Right lobe of liver (tissue), 6 donors: ENCODE measurements at regions not wholly inside any gene's neighbourhood (a gene's known extent, or its start where the extent isn't known, plus 50 kb on each side); places are given as distances from the start of the nearest gene placed in this dataset.

Source experiments
- ATAC-seq, 4 donors: fragments of 200-7000 bp; cut with Tn5 transposase; one replicate each; pipeline ENCODE4 v1.9.1; 2020; ENCODE audit warnings: mild to moderate bottlenecking in 4 of 4, moderate library complexity in 4 of 4
- DNase-seq, 3 donors: peaks; one replicate each; pipeline ENCODE4 v3.0.0-alpha.2; 2020
- H3K27ac ChIP-seq, 3 donors: fragments of 200-600 bp; one replicate each; pipeline ENCODE4 v1.8.0; 2022
- H3K27me3 ChIP-seq, 2 donors: fragments of 200-600 bp; one replicate each; pipeline ENCODE4 v1.8.0; 2022
- H3K36me3 ChIP-seq, 4 donors: fragments of 200-600 bp; sonication (generic) in 1 of 4; one replicate each; pipeline versions ENCODE4 v1.5.1 to v1.8.0; 2017 to 2022; ENCODE audit warnings: control low read depth in 1 of 4
- H3K4me1 ChIP-seq, 4 donors: fragments of 200-600 bp; sonication (generic) in 1 of 4; one replicate each; pipeline versions ENCODE4 v1.5.1 to v1.8.0; 2017 to 2022; ENCODE audit warnings: control low read depth in 1 of 4
- H3K4me3 ChIP-seq, 3 donors: fragments of 200-600 bp; one replicate each; pipeline ENCODE4 v1.8.0; 2022
- H3K9me3 ChIP-seq, 4 donors: fragments of 200-600 bp; sonication (generic) in 1 of 4; one replicate each; pipeline versions ENCODE4 v1.5.1 to v1.8.0; 2017 to 2022; ENCODE audit warnings: control low read depth in 1 of 4
- POLR2A ChIP-seq: fragments of 450-650 bp; IDR thresholded peaks from one replicate; pipeline ENCODE4 v1.6.1; 2017; ENCODE audit warnings: antibody characterized with exemption, mild to moderate bottlenecking
- WGBS: methylation state at CpG from one replicate; pipeline ENCODE4 v1.1.6; 2018; ENCODE audit warnings: low coverage, low lambda C conversion rate; ENCODE audit not compliant: insufficient coverage; ENCODE audit errors: missing lambda C conversion rate; 5-methylcytosine and 5-hydroxymethylcytosine counted together
- intact Hi-C, 2 donors: fragments of 100-400 bp; cut with DNase I; formaldehyde crosslinking; loops; one replicate each; pipeline versions ENCODE4 v1.11.2 to v1.14.1; 2022
- TF ChIP-seq, protein P1 (sequence below), 4 donors: fragments of 200-600 bp in 3 of 4; fragments of 450-650 bp in 1 of 4; IDR thresholded peaks; one replicate each; pipeline versions ENCODE4 v1.5.1 to v1.8.0; 2016 to 2022; ENCODE audit warnings: antibody characterized with exemption in 4 of 4, mild to moderate bottlenecking in 2 of 4
- donor health status: DM: no; HTN: yes; CAD: no.
- donor health status: DM: no; HTN: no; CAD: no.
- donor health status: DM: no; HTN: no; CAD: no.
- donor health status: DM: no; HTN: yes; CAD: no.
- donor health status: DM: no; HTN: yes; CAD: no.

DNA sequence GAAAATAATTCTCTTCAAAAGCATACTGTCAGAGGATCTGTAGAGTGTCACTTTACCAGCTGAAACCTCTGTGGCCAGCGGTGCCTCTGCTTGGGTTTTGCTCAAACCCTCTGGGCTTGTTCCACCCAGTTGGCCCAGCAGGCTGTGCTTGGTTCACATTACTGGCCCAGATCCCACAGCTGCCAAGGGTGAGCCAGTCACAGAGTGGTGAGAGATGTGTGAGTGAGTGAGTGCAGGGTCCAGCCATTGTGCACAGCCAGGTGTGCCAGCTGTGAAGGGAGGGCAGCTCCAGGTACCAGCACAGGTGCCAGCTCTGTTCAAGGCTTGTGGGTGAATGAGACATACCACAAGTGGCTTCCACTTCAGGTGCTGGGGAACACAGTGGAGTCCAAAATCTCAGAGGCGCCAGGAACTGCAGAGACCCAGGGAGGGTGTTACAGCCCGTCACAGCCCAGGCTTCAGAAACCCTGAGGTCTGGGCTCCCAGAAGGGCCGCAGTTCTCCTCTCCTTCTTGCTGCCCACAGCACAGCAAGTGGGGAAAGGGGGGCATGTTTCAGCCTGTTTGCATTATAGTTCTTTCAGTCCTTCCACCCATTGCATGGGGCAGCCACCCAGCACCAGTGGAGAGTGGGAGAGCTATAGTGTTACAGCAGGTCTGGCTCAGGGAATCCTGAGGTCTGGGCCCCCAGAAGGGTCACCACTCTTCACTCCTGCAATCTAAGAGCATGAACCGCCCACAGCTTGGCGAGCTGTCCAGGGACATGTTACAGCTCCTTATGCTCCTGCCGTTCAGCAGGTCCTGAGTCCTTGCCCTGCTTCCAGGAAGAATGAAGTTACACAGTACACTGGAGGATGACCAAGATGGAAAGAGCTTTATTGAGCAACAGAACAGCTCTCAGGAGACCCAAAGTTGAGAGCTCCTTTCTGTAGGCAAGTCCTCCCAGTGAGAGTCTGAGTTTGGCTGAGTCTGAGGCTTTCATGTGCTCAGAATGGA lies 931.7 kb upstream of the SORCS1 start:
- H3K27ac ChIP-seq = no peak overlapping the region
- no peak for ATAC-seq
- H3K4me1 ChIP-seq = no peaks in the 10 kb centered on the region
- WGBS = 67% methylated on average over 3 of the region's 7 CpGs
- intact Hi-C loops = no loop called here
- peak in 1 of 3 donors; percentile 13 for DNase-seq
- no peaks in the 10 kb centered on the region for H3K27me3 ChIP-seq
- TF ChIP-seq, protein P1, sequence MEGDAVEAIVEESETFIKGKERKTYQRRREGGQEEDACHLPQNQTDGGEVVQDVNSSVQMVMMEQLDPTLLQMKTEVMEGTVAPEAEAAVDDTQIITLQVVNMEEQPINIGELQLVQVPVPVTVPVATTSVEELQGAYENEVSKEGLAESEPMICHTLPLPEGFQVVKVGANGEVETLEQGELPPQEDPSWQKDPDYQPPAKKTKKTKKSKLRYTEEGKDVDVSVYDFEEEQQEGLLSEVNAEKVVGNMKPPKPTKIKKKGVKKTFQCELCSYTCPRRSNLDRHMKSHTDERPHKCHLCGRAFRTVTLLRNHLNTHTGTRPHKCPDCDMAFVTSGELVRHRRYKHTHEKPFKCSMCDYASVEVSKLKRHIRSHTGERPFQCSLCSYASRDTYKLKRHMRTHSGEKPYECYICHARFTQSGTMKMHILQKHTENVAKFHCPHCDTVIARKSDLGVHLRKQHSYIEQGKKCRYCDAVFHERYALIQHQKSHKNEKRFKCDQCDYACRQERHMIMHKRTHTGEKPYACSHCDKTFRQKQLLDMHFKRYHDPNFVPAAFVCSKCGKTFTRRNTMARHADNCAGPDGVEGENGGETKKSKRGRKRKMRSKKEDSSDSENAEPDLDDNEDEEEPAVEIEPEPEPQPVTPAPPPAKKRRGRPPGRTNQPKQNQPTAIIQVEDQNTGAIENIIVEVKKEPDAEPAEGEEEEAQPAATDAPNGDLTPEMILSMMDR (IDR thresholded peaks at IDR 0.05) = no peak
- TF ChIP-seq POLR2A = no peak
- no peak overlapping the region for H3K4me3 ChIP-seq
- no peaks in the 10 kb centered on the region for H3K9me3 ChIP-seq
- no peaks in the 10 kb centered on the region for H3K36me3 ChIP-seq

DNA sequence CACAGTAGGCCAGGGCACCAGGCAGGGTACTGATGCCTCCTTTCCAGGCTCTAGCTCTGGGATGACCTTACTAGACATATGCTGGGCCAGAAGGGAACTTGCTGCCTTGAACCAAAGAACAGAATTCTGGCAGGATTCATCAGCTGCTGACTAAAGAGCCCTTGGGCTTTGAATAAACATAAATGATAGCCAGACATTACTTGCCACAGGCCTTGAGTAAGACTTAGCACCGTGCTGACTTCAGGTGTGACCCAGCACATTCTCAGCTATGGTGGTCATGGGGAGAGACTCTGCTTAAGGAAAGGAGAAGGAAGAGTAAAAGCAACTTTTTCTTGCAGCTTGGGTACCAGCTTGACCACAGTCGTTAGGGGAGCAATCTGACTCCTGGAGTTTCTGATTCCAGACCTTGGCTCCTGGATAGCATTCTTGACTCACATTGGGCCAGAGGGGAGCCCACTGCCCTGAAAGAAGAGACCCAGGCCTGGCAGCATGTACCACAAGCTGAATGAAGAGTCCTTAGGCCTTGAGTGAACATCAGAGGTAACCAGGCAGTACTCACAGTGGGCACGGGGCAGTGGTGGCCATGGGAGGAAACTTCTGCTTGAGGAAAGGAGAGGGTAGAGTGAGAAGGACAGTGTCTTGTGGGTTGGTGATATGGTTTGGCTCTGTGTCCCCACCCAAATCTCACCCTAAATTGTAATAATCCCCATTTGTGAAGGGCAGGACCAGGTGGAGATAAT lies 926.1 kb upstream of the SORCS1 start:
- Histone ChIP-seq H3K9me3 (no peaks in the 10 kb centered on the region), H3K36me3 (no peaks in the 10 kb centered on the region)
- WGBS = 83% methylated on average over 2 of the region's 3 CpGs

GRCh38 chr10:108086502-108086901 lies 922.0 kb upstream of the SORCS1 start:
- Histone ChIP-seq H3K9me3 (no peaks in the 10 kb centered on the region), H3K27me3 (no peaks in the 10 kb centered on the region), H3K4me1 (no peaks in the 10 kb centered on the region), H3K4me3 (no peak overlapping the region), H3K27ac (no peak overlapping the region), H3K36me3 (no peaks in the 10 kb centered on the region)
- no peak for ATAC-seq
- no peak for TF ChIP-seq POLR2A
- TF ChIP-seq, protein P1 (IDR thresholded peaks at IDR 0.05) = no peak
- DNase-seq = no peak
- 90% methylated on average over 1 of the region's 1 CpG for WGBS
- intact Hi-C loops = no loop called here

More for the DNA sequence above, 926.1 kb upstream of the SORCS1 start:
- Histone ChIP-seq H3K4me1 (no peaks in the 10 kb centered on the region), H3K4me3 (no peak overlapping the region), H3K27ac (no peak overlapping the region), H3K27me3 (no peaks in the 10 kb centered on the region)
- no peak for ATAC-seq
- peak in 1 of 3 donors; percentile 7 for DNase-seq
- intact Hi-C loops = no loop called here
- no peak for TF ChIP-seq POLR2A
- TF ChIP-seq, protein P1 (IDR thresholded peaks at IDR 0.05) = no peak

DNA sequence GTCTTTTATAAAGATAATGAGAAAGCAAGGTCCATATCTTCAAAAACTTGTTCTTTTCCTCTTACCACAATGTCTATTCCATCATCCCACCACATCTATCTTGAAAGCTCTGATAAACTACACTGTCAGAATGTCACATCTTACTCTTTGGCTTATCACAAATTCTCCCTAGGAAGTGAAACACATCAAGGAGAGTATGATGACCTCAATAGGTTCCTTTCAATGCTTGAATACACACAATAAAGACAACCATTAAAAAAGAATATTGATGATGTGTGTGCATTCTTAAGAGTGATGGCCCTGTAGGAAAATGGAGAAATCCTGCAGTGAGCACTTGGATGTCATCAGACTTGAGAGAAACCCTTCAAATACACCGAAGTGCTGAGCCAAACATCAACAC lies 918.1 kb upstream of the SORCS1 start:
- intact Hi-C loops = no loop called here
- no peak for TF ChIP-seq POLR2A
- TF ChIP-seq, protein P1 (IDR thresholded peaks at IDR 0.05) = no peak
- WGBS = 61% methylated on average over 1 of the region's 1 CpG
- Histone ChIP-seq H3K4me1 (no peaks in the 10 kb centered on the region), H3K36me3 (no peaks in the 10 kb centered on the region), H3K4me3 (no peak overlapping the region), H3K9me3 (no peaks in the 10 kb centered on the region), H3K27ac (no peak overlapping the region), H3K27me3 (no peaks in the 10 kb centered on the region)
- DNase-seq (no peak), ATAC-seq (no peak)
